HFF-Myc (cell line): ENCODE measurements at regions not wholly inside any gene's neighbourhood (a gene's known extent, or its start where the extent isn't known, plus 50 kb on each side); places are given as distances from the start of the nearest gene placed in this dataset.

Experiments
- DNase-seq: peaks from one replicate; pipeline ENCODE4 v3.0.0-alpha.2; 2011; ENCODE audit warnings: low read depth; ENCODE audit errors: extremely low read depth
- H3K4me3 ChIP-seq: replicated peaks from 2 replicates; pipeline ENCODE4 v1.5.1; 2011; ENCODE audit warnings: low read depth, mild to moderate bottlenecking, control low read depth, low read length
- TF ChIP-seq, protein P1 (sequence below): IDR thresholded peaks from 2 replicates; pipeline ENCODE4 v1.5.1; 2012; ENCODE audit warnings: mild to moderate bottlenecking, low read depth, low read length, control low read depth; ENCODE audit errors: missing control alignments

DNA sequence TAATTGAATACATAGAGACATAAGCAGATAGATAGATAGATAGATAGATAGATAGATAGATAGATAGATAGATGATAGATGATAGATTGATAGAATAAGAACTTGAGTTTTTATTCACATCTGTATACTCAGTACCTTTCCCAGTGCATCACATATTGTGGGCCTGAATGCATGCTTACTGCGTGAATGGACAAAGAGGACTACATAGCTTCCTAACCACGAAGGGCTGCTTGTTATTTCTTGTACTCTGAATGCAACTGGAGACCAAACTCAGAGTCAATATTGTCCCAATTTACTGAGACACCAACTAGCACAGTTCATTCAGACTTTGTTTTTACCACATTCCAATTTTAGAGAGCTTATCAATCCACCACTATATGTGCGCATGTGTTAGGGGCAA lies 422.9 kb upstream of the GRM7 start:
- DNase-seq: no peak
- TF ChIP-seq, protein P1, sequence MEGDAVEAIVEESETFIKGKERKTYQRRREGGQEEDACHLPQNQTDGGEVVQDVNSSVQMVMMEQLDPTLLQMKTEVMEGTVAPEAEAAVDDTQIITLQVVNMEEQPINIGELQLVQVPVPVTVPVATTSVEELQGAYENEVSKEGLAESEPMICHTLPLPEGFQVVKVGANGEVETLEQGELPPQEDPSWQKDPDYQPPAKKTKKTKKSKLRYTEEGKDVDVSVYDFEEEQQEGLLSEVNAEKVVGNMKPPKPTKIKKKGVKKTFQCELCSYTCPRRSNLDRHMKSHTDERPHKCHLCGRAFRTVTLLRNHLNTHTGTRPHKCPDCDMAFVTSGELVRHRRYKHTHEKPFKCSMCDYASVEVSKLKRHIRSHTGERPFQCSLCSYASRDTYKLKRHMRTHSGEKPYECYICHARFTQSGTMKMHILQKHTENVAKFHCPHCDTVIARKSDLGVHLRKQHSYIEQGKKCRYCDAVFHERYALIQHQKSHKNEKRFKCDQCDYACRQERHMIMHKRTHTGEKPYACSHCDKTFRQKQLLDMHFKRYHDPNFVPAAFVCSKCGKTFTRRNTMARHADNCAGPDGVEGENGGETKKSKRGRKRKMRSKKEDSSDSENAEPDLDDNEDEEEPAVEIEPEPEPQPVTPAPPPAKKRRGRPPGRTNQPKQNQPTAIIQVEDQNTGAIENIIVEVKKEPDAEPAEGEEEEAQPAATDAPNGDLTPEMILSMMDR: no peak
- H3K4me3 ChIP-seq: no peak overlapping the region

DNA sequence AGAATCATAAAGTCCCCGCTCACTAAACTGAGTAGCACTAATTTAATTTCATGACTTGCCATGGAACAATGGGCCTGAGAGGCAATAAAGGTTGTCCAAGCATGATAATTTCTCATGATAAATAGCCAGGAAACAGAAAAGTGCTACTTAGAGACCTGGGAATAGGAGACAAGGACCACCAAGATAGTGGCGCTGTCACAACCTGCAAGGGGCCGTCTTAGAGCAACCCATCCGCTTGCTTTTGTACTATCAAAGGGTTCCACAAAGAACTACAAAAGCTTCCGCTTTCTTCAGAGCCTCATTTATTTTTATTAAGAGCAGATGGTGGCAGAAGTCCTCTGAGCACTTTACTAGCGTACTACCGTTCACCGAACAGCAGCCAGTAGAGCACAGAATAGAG lies 421.7 kb upstream of the GRM7 start:
- TF ChIP-seq, protein P1: no peak
- no peak overlapping the region for H3K4me3 ChIP-seq
- DNase-seq: no peak

DNA sequence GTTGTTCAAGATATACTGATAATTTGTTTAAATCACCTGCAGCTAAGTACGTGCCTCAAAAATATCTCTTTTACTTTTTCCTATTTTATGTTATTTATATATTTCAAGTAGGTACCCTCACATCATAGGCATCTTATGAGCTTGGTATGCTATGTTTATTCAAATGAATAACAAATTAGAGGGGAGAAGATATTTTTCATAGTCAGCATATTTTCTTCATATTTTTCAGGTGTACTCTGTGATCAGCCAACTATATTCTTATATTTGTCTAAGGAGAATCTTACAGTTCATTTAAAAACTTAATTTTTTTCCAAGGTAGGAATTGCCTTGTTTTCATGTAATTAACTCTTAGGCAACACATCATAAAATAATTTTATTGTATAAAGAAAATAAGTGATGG lies 421.1 kb upstream of the GRM7 start:
- H3K4me3 ChIP-seq: no peak overlapping the region
- TF ChIP-seq, protein P1: no peak
- DNase-seq: no peak

DNA sequence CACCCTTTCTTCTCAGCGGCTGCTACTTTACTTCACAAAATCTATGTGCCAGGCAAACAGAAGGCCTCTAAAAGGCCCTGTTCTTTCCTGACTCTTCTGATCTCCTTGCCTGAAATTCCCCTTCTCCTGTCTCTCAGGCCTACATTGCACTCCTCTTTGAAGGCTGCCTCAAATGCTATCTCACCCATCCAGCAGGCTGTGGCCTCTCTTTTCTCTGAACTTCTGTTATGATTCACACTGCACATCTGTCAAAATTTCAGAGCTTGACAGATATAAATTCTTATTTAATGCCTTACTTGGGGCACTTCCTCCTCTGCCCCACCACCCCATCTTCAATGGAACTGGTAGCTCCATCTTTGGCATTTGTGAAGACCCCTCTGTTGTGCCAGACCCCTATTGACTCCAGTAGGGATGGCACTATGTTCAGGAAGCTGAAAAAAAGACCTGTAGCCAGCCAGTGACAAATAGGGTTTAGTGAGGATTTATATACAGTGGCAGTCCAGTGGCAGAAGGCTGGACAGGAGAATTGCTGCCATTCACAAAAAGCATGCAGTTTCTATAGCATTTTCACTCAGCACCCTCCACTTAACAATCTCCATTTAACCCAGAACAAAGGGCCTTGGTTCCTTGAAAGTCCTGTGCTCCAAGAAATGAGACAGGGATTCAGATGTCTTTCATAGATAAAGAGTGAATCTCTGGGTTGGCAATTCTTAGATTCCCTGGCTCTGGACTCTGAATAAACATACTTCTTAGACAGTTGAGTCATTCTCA lies 415.8 kb upstream of the GRM7 start:
- DNase-seq: no peak

DNA sequence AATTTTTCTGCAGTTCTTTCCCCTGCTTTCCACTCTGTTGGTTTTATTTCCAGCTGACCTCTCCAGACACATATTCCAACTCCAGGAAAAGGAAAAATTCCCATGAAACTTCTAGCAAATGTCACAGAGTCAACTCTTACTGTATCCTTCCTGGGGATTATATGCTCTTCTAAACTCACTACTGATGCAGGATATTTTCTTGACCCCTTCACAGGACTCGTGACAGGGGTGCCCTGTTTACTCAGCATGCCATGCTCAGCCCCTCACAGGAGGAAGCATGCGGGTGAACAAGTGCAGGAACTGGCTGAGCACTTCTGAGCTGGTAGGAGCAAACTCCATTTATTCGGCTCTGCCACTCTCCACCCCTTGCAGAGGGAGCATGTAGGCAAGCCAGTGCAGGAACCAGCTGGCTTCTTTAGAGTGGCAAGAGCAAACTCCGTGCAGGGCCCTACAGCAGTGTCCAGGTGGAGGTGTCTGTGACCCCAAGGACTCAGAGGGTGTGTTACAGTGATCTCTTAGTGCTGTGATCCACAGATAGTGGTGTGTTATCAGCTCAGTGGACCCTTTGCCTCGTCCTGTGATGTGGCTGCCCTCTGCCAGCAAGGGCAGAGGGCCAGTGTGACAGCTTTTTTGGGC lies 413.6 kb upstream of the GRM7 start:
- H3K4me3 ChIP-seq: no peak overlapping the region
- TF ChIP-seq, protein P1: no peak
- no peak for DNase-seq

More for the DNA sequence above, 415.8 kb upstream of the GRM7 start:
- H3K4me3 ChIP-seq: no peak overlapping the region
- TF ChIP-seq, protein P1: no peak

DNA sequence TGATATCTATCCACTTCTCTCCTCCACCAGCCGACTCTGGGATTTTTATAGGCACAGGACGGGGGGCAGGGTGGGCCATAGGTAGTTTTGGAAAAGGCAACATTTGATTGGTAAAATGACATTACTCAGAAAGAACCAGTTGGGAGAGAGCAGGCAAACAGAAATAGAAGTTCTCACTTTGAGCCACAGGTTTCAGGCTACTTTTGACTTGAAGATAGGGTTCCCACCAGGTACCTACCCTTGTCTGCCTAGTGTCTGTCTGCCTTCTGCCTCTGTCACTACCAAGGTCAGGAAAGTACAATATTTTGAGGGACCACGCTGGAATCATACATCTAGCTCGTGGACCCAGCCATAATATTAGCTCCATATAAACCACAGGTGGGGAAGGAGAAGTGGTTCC lies 412.9 kb upstream of the GRM7 start:
- TF ChIP-seq, protein P1: no peak
- no peak overlapping the region for H3K4me3 ChIP-seq
- DNase-seq: no peak
